ENCODE measurements at regions not wholly inside any gene's neighbourhood (a gene's known extent, or its start where the extent isn't known, plus 50 kb on each side); places are given as distances from the start of the nearest gene placed in this dataset.

- TF ChIP-seq TEAD1 (CRISPR knock-in tag; IDR thresholded peaks at IDR 0.05) = no peak
- no peak for TF ChIP-seq ELF4 (CRISPR knock-in tag; IDR thresholded peaks at IDR 0.05; ENCODE audit: low read depth)
- no peak for TF ChIP-seq CTCF (IDR thresholded peaks at IDR 0.05)
Measured at GRCh38 chr14:85306024-85306423, 223.9 kb upstream of the FLRT2 start.

Data from WTC11 (cell line).